ENCODE measurements at regions not wholly inside any gene's neighbourhood (a gene's known extent, or its start where the extent isn't known, plus 50 kb on each side); places are given as distances from the start of the nearest gene placed in this dataset.
A peak's percentile ranks its signal among the peaks of the same experiment; 100 is the strongest.
"Not testable (repeated sequence)": the region's sequence is repeated elsewhere in the genome, so short reads cannot be mapped to it uniquely, and the experiment has no call there.

DNA sequence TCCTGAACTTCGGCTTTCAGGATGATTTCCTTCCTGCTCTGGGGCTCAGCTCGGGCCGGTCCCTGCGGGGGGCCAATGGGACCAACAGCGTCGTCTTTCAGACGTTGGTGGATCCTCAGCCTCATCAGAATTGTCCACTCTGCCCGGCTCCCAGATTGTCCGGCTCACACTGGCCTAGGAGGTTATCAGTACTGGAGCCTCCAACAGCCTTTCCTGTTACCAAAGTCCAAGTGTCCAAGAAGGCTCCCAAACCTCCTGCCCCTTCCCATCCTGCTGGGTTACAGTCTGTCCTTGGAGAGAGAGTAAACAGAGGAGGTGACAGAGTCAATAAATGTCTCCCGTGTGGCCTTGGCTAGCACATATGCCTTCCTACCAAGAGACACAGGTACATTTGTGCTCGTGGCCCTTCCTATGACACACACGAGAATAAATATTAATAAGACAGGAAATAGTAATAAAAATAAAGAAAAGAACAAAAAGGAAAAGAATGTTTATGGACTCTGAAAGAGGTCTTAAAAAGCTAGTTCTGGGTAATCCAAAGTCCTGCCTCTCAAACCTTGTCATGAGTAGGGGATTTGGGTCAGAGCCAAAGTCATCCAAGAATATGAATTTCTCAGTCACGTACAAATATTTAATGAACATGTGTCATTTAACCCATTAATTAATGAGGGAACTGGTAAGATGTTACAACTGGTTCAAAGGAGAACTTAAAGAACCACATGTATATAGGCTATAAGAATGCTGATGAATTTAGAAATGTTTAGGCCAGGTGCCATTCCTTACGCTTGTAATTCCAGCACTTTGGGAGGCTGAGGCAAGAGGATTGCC is 80.8 kb upstream of the SLC2A1 start:
- FAIRE-seq = peak; percentile 68

- FAIRE-seq = no peak
These were observed 79.7 kb upstream of the SLC2A1 start for GRCh38 chr1:43038232-43038935.

- FAIRE-seq = no peak
These were observed 78.8 kb upstream of the SLC2A1 start for GRCh38 chr1:43037466-43037865.

GRCh38 chr1:43036932-43037331 is 78.3 kb upstream of the SLC2A1 start:
- no peak for FAIRE-seq

DNA sequence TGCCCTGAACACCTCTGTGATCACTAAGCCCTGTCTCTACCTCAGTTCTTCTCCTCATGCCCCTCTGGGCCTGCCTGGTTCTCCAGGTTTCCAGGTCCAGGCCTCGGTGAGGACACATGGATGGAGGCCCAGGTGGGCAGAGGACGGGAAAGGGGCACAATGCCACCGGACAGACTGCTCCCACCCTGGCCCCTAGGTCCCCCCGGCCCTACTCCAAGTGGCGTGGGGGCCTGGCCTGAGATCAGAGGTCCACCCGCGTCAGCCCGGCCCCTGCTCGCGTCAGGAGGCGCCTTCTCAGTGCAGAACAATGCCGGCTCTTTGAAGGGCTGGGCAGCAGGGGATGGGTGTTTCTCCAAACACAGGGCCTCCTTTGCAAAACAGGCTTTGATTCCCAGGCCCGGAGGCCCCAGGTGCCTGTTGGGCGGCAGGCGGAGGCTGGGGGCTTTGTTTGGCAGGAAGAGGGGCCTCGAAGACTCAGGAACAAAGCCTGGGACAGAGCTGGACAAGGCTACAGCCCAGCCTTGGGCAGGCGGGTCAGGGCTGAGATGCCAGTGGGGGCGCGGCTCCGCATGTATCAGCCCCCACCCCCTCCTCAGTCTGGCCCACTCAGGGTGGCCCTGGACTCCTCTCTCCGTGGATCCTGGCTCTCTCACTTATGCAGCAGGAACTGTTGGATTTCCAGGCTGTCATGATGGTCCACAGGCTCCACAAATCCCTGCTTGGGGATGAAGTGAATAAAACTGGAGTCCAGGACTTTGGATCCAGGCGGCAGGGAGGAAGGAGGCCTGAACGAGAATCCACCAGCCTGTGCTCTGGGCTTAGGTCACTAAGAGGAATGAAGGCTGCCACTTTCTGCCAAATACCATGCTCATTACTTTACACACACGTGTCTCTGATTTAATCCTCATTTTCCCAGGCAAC is 77.4 kb upstream of the SLC2A1 start:
- no peak for FAIRE-seq

DNA sequence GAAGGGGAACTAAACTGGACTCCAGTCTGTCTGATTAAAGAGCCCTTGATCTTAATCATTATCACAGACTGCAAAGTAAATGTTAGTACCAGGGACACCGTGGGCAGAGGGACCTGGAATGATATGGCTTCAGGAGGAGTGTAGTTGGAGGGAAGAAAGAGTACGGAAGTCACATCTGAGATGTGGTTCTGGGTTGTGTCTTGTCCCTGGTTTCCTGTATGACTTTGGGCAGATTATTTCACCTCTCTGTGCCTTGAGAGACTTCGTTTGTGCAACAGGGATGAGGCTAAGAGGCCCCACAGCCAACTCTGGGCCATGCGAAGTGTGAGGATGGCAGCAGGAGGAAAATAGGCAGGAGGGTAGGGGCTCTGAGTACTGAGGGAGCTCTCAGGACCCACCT is 76.1 kb upstream of the SLC2A1 start:
- no peak for FAIRE-seq

- no peak for FAIRE-seq
These were observed 75.6 kb upstream of the SLC2A1 start for GRCh38 chr1:43034195-43034658.

- FAIRE-seq = no peak
These were observed 72.9 kb upstream of the SLC2A1 start for GRCh38 chr1:43031316-43032203.

- no peak for FAIRE-seq
These were observed 66.2 kb upstream of the SLC2A1 start for GRCh38 chr1:43024905-43025304.

DNA sequence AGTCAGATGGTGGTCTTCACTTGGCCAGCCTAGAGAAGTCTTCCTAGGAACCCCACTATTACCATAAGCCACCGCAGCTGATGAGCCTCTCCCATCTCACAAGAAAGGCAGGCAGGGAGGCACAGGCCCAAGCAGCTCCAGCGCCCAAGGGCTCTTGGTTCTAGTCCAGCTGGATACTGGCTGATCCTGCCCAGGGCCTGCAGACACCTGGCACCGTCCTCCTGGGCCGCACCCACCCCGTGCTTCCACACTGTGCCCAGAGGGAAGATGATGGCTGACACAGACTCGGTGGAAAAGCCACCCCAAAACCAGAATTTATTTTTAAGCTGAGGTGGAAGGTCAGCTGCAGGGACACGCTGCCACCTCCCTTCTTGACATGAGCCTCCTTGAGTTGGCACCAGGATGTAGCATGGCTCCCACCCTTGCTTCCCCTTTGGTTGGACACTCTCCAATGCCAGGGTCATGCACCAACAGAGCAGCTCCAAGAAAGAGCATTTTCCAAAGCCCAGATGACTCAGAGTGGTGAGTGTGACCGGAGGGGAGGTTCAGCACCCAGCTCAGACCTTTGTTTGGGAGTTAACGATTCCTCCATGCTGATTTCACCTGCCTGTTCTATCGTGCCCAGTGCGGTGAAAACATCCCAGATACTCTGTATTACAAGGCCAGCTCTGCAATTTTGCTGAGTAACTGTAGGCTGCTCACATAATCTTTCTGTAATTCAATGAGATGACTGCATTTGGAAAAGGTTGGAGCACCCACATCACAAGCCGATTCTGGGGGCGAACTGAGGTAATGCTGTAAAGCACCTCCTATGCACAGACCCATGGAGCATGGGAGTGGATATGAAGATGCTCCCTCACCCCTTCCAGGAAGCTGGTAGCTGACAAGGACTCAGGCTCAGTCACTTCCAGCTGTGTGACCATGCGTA is 63.1 kb upstream of the SLC2A1 start:
- no peak for FAIRE-seq

DNA sequence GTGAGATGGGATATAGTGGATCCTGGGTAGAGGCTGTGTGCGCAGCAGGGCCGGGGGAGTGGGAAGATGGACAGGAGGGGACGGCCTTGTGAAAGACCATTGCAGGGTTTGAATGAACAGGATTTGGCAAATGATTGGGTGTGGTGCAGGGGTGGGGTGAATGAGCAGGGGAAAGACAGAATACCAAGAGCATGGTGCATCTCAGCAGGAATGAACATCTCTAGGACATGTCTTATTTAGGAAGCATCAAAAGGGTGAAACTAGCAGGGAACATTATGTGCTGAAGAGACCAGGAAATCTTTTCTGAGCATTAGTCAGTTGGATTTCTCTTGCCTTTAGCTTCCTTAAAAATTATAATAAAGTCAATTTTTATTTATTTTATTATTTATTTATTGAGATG is 60.6 kb upstream of the SLC2A1 start:
- no peak for FAIRE-seq

DNA sequence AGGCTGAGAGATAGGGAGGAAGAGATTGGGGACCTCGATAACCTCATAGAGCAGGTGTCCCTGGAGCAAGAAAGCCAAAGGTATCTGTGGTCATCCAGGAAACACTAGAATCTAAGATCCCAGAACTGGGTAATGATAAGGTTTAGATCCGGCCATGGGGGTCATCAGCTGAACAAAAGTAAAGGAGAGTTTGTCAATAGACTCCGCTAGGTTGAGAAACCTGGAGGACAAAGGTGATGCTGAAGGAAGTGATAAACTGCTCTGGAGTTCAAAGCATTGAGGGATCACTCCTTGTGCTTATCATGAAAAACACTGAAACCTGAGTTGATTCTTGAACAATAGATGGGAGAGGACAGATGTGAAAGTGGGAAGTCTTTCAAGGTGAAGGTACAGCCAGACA is 59.5 kb upstream of the SLC2A1 start:
- no peak for FAIRE-seq

DNA sequence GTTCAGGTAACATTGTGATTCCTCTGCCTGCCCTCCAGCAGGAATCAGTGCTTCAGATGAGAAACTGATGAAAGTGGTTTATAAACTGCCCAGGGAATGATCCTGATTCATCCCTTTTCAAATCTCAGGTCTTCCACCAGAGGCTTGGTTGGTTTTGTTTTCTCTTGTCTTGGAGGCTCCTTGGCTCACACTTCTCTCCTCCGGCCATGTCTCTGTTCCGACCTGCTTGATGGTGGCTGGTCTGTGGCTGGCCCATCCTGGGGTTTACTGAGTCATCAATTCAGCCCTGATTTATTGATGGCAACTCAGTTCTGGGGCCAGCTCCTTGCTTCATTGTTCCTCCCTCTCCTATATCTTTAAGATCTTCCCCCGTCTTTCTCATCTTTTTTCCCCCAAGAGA is 56.6 kb upstream of the SLC2A1 start:
- no peak for FAIRE-seq

DNA sequence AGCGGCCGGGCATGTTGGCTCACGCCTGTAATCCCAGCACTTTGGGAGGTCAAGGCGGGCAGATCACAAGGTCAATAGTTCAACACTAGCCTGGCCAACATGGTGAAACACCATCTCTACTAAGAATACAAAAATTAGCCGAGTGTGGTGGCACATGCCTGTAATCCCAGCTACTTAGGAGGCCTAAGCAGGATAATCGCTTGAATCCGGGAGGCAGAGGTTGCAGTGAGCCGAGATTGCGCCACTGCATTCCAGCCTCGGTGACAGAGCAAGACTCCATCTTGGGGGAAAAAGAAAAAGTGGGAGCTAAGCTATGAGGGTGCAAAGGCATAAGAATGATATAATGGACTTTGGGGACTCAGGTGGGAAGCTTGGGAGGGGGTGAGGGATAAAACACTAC is 55.9 kb upstream of the SLC2A1 start:
- FAIRE-seq = not testable (repeated sequence)

DNA sequence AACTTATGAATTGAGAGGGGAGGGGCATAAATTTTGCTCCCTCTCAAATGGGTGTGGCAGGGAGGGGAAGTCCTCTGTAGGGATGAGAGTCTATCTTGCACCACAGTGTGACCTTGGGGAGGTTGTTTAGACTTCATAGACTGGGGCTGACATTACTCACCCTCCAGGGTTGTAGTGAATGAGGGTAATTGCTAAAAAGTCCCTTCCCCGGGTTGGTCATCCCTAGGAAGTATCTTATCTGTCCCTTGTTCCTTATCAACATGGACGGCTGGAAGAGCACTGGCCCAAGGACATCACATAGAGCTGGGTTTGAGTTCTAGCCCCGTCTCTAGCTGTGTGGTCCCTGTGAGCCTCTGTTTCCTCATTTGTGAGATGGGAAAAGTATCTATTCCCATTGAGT is 52.4 kb upstream of the SLC2A1 start:
- FAIRE-seq = no peak

- no peak for FAIRE-seq
These were observed 50.6 kb upstream of the SLC2A1 start for GRCh38 chr1:43009274-43009673.

- FAIRE-seq = no peak
These were observed 49.7 kb upstream of the SLC2A1 start for GRCh38 chr1:43008115-43009060.
